Neural cell (in vitro differentiated cells): ENCODE measurements at regions not wholly inside any gene's neighbourhood (a gene's known extent, or its start where the extent isn't known, plus 50 kb on each side); places are given as distances from the start of the nearest gene placed in this dataset.

Experiments
- CTCF ChIP-seq: fragments of 450-650 bp; IDR thresholded peaks from 2 replicates; pipeline ENCODE4 v1.5.1; 2014; ENCODE audit warnings: antibody characterized with exemption, mild to moderate bottlenecking, moderate library complexity; ENCODE audit not compliant: poor library complexity, severe bottlenecking
- EP300 ChIP-seq: fragments of 450-650 bp; conservative IDR thresholded peaks from 2 replicates; pipeline ENCODE4 v1.6.1; 2014; ENCODE audit warnings: antibody characterized with exemption, mild to moderate bottlenecking, moderate library complexity; ENCODE audit not compliant: poor library complexity, severe bottlenecking
- POLR2AphosphoS5 ChIP-seq: IDR thresholded peaks from 2 replicates; pipeline ENCODE4 v1.6.1; 2012

GRCh38 chr16:9566099-9566498 lies 474.7 kb downstream of the HAPSTR1 start:
- TF ChIP-seq EP300, result no peak
- no peak for TF ChIP-seq CTCF
- TF ChIP-seq POLR2AphosphoS5, result no peak
